Endothelial cell of umbilical vein (primary cell): ENCODE measurements at regions not wholly inside any gene's neighbourhood (a gene's known extent, or its start where the extent isn't known, plus 50 kb on each side); places are given as distances from the start of the nearest gene placed in this dataset.

Source experiments
- EZH2 ChIP-seq: IDR thresholded peaks from 2 replicates; pipeline ENCODE4 v1.6.1; 2012; ENCODE audit warnings: borderline replicate concordance, low read depth, mild to moderate bottlenecking, moderate library complexity, low read length, inconsistent platforms; ENCODE audit not compliant: severe bottlenecking
- GATA2 ChIP-seq: IDR thresholded peaks from 2 replicates; pipeline ENCODE4 v1.7.0; 2011; ENCODE audit warnings: low read depth, mild to moderate bottlenecking, moderate library complexity, mixed read lengths, low read length; ENCODE audit not compliant: insufficient read length, insufficient read depth
- MAX ChIP-seq: IDR thresholded peaks from 2 replicates; pipeline ENCODE4 v1.6.1; 2011; ENCODE audit not compliant: insufficient read depth, insufficient read length
- POLR2A ChIP-seq: IDR thresholded peaks from 2 replicates; pipeline ENCODE4 v1.6.1; 2012; ENCODE audit warnings: low read depth, mild to moderate bottlenecking, control low read depth, low read length
- POLR2AphosphoS5 ChIP-seq: IDR thresholded peaks from 2 replicates; pipeline ENCODE4 v1.6.1; 2012; ENCODE audit warnings: low read depth, mild to moderate bottlenecking, control low read depth, low read length, moderate library complexity; ENCODE audit not compliant: insufficient read depth
- TF ChIP-seq, protein P1 (sequence below), 2 donors: IDR thresholded peaks; 1 replicate in 1 of 2; 2 replicates in 1 of 2; pipeline ENCODE4 v1.5.1; 2011; ENCODE audit warnings: low read length in 2 of 2, mild to moderate bottlenecking in 2 of 2, moderate library complexity in 2 of 2, control low read depth in 1 of 2, inconsistent platforms in 1 of 2, low read depth in 1 of 2; ENCODE audit not compliant: insufficient read depth in 1 of 2; ENCODE audit errors: extremely low read depth in 1 of 2

DNA sequence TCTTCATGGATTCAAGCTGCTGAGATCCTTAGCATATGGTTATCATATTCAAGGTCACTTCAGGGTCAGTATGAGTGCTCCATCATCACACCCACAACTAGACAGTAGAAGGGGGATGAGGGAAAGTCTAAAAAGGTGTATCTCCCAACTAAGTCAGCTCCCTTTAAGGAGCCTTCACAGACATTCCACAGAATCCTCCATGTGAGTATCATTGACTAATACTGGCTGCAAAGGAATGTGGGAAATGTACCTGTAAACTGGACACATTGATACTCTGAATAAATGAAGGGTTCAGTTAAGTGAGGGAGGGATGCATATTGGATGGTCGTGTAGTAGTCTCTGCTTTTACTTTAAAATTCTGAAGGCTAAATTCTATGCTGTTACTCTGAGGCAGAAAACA lies 330.7 kb downstream of the LRRC70 start:
- TF ChIP-seq, protein P1, sequence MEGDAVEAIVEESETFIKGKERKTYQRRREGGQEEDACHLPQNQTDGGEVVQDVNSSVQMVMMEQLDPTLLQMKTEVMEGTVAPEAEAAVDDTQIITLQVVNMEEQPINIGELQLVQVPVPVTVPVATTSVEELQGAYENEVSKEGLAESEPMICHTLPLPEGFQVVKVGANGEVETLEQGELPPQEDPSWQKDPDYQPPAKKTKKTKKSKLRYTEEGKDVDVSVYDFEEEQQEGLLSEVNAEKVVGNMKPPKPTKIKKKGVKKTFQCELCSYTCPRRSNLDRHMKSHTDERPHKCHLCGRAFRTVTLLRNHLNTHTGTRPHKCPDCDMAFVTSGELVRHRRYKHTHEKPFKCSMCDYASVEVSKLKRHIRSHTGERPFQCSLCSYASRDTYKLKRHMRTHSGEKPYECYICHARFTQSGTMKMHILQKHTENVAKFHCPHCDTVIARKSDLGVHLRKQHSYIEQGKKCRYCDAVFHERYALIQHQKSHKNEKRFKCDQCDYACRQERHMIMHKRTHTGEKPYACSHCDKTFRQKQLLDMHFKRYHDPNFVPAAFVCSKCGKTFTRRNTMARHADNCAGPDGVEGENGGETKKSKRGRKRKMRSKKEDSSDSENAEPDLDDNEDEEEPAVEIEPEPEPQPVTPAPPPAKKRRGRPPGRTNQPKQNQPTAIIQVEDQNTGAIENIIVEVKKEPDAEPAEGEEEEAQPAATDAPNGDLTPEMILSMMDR (IDR thresholded peaks at IDR 0.05; ENCODE audit: extremely low read depth in 1 of 2, insufficient read depth in 1 of 2, low read depth in 1 of 2, low read length in 2 of 2) = no peak
- TF ChIP-seq POLR2AphosphoS5 (no peak), POLR2A (no peak), MAX (no peak), EZH2 (no peak), GATA2 (no peak)
